ENCODE measurements at regions not wholly inside any gene's neighbourhood (a gene's known extent, or its start where the extent isn't known, plus 50 kb on each side); places are given as distances from the start of the nearest gene placed in this dataset.

DNA sequence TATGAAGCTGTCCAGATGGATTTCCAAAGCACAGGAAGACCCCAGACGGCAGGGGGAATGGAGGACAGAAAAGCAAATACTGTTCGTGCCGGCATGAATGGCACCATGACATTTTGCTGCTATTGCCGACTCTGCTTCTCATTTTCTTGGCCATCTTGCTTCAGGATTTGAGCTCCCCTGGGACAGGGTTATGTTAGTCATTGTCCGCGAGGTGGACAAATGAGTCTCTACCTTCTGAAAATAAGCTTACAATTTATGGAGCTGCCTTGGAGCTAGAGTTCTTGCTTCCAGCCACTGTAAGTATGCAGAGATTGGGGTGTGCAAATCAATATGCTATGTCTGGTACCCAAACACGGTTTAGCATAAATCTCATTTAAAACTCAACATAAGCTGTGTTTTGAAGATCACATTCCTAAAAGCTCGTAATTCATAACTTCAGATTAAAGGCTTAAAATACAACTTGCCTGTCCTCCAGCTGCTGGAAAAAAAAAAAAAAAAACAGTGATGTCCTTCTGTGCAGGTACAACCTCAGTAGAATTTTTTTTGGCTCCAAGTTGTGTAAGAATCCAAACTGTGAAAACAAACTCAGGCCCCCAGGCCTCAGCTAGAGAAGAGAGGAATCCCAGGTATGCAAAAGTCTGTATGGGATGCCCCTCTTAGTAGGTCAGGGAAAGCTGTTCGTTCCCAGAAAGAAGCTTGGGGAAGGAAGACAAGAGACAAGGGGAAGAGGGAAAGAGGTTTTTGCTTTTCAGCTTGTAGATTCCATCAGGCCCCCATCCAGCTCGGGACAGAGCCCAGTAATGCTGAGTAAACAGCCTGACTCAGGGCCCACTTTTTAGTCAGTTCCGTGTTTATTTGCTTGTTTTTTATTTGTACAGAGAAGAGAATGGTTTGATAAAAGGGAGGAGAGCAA, 184.2 kb upstream of the FOXA2 start (continued):
- TF ChIP-seq, protein P1, sequence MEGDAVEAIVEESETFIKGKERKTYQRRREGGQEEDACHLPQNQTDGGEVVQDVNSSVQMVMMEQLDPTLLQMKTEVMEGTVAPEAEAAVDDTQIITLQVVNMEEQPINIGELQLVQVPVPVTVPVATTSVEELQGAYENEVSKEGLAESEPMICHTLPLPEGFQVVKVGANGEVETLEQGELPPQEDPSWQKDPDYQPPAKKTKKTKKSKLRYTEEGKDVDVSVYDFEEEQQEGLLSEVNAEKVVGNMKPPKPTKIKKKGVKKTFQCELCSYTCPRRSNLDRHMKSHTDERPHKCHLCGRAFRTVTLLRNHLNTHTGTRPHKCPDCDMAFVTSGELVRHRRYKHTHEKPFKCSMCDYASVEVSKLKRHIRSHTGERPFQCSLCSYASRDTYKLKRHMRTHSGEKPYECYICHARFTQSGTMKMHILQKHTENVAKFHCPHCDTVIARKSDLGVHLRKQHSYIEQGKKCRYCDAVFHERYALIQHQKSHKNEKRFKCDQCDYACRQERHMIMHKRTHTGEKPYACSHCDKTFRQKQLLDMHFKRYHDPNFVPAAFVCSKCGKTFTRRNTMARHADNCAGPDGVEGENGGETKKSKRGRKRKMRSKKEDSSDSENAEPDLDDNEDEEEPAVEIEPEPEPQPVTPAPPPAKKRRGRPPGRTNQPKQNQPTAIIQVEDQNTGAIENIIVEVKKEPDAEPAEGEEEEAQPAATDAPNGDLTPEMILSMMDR (IDR thresholded peaks at IDR 0.05) = no peak
- TF ChIP-seq SIN3A (IDR thresholded peaks at IDR 0.05; ENCODE audit: borderline replicate concordance, low read depth, low read length) = no peak
- no peak for TF ChIP-seq IRF3 (IDR thresholded peaks at IDR 0.05; ENCODE audit: low read depth, low read length)
- TF ChIP-seq RFX5 (IDR thresholded peaks at IDR 0.05; ENCODE audit: low read length) = no peak

DNA sequence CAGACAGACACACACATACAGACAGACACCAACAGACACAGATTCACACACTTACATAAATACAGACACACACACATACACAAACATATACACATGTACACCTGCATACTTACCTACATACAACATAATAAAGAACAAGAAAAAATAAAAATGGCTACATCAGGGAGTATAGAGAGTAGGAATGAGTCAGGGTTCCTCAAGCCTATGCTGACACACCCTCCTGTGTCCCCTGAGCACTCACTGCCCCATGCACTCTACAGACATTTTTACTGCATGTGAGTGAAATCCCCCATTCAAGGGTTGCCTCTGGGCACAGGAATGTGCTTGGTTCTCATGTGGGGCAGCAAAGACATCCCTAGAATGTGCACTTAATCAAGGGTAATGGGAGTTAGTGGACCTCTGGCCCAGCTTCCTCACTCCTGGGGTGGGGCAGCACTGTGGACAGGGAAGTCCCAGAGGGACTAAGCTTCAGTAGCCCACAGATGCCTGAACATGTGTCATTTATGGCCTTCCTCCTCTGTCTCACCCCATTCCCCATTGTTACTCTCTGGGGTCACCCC, 185.9 kb upstream of the FOXA2 start:
- Histone ChIP-seq H3K9ac (no peak overlapping the region), H3K4me1 (ENCODE audit: control insufficient read depth in 1 of 2, insufficient read depth in 2 of 2, low read depth in 1 of 2, low read length in 1 of 2) (no peaks in the 10 kb centered on the region; a peak in 1 of 4 replicates), H3K27me3 (ENCODE audit: insufficient read depth) (no peaks in the 10 kb centered on the region), H3K36me3 (replicated peaks in 1 of 2; ENCODE audit: control insufficient read depth in 1 of 2, insufficient read depth in 2 of 2, low read length in 1 of 2) (no peaks in the 10 kb centered on the region), H3K4me2 (no peak overlapping the region), H3F3A (replicated peaks; ENCODE audit: insufficient read depth) (no peaks in the 10 kb centered on the region), H3K9me3 (no peaks in the 10 kb centered on the region), H4K20me1 (ENCODE audit: insufficient read depth) (no peaks in the 10 kb centered on the region), H3K27ac (ENCODE audit: low read depth in 2 of 2, low read length in 1 of 2) (no peak overlapping the region), H3K9me2 (no peaks in the 10 kb centered on the region), H2AFZ (ENCODE audit: low read depth) (no peak overlapping the region), H3K79me2 (ENCODE audit: insufficient read depth) (no peaks in the 10 kb centered on the region), H3K4me3 (ENCODE audit: low read depth in 2 of 2, low read length in 1 of 2) (no peak overlapping the region)
- POLR2A ChIA-PET = no interaction called here
- CTCF ChIA-PET = no interaction called here
- no peak for DNase-seq
- TF ChIP-seq, protein P2, sequence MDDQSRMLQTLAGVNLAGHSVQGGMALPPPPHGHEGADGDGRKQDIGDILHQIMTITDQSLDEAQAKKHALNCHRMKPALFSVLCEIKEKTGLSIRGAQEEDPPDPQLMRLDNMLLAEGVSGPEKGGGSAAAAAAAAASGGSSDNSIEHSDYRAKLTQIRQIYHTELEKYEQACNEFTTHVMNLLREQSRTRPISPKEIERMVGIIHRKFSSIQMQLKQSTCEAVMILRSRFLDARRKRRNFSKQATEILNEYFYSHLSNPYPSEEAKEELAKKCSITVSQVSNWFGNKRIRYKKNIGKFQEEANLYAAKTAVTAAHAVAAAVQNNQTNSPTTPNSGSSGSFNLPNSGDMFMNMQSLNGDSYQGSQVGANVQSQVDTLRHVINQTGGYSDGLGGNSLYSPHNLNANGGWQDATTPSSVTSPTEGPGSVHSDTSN (IDR thresholded peaks at IDR 0.05) = no peak
- TF ChIP-seq ZBTB33 (IDR thresholded peaks at IDR 0.05; ENCODE audit: borderline replicate concordance, low read depth) = no peak
- no peak for TF ChIP-seq CHD2 (IDR thresholded peaks at IDR 0.05; ENCODE audit: low read length, partially characterized antibody)
- no peak for TF ChIP-seq MEF2A (IDR thresholded peaks at IDR 0.05; ENCODE audit: borderline replicate concordance, low read depth)
- no peak for TF ChIP-seq IRF3 (IDR thresholded peaks at IDR 0.05; ENCODE audit: low read depth, low read length)
- no peak for TF ChIP-seq SIN3A (IDR thresholded peaks at IDR 0.05; ENCODE audit: borderline replicate concordance, low read depth, low read length)
- TF ChIP-seq MAX (IDR thresholded peaks at IDR 0.05; ENCODE audit: low read depth) = no peak
- TF ChIP-seq FOXJ3 (CRISPR knock-in tag; IDR thresholded peaks at IDR 0.05) = no peak
- TF ChIP-seq TEAD4 (IDR thresholded peaks at IDR 0.05; ENCODE audit: borderline replicate concordance, insufficient read depth) = no peak
- no peak for TF ChIP-seq FOSL2 (IDR thresholded peaks at IDR 0.05; ENCODE audit: borderline replicate concordance, low read depth)
- TF ChIP-seq JUND (IDR thresholded peaks at IDR 0.05) = no peak
- TF ChIP-seq GABPA (IDR thresholded peaks at IDR 0.05; ENCODE audit: low read depth) = no peak
- no peak for TF ChIP-seq RXRA (IDR thresholded peaks at IDR 0.05; ENCODE audit: borderline replicate concordance, low read depth)

Measured in SK-N-SH (cell line).